Smooth muscle cell (in vitro differentiated cells): ENCODE measurements at regions not wholly inside any gene's neighbourhood (a gene's known extent, or its start where the extent isn't known, plus 50 kb on each side); places are given as distances from the start of the nearest gene placed in this dataset.

Experiments used
- DNase-seq: peaks from one replicate; lab custom pipeline; 2025; ENCODE audit not compliant: unreplicated experiment; lab: John Stamatoyannopoulos, UW
- H2AFZ ChIP-seq: fragments of 200-600 bp; sonication (generic); 2 replicates; pipeline ENCODE4 v1.6.0; 2016; ENCODE audit warnings: antibody characterized with exemption, low read depth, mild to moderate bottlenecking
- H3F3A ChIP-seq: fragments of 200-600 bp; sonication (generic); 2 replicates; pipeline ENCODE4 v1.6.0; 2017; ENCODE audit warnings: antibody characterized with exemption, low read depth
- H3K27ac ChIP-seq: fragments of 200-600 bp; sonication (generic); 2 replicates; pipeline ENCODE4 v1.5.1; 2016; ENCODE audit warnings: low read depth, mild to moderate bottlenecking
- H3K27me3 ChIP-seq: fragments of 200-600 bp; sonication (generic); 2 replicates; pipeline ENCODE4 v1.6.1; 2016; ENCODE audit warnings: low read depth, mild to moderate bottlenecking
- H3K36me3 ChIP-seq: fragments of 200-600 bp; sonication (generic); 2 replicates; pipeline ENCODE4 v1.5.1; 2016; ENCODE audit warnings: low read depth
- H3K4me1 ChIP-seq: fragments of 200-600 bp; sonication (generic); 2 replicates; pipeline ENCODE4 v1.5.1; 2016; ENCODE audit warnings: low read depth
- H3K4me2 ChIP-seq: fragments of 200-600 bp; sonication (generic); 2 replicates; pipeline ENCODE4 v1.6.0; 2016; ENCODE audit warnings: mild to moderate bottlenecking
- H3K4me3 ChIP-seq: fragments of 200-600 bp; sonication (generic); 2 replicates; pipeline ENCODE4 v1.5.1; 2016; ENCODE audit warnings: mild to moderate bottlenecking
- H3K79me2 ChIP-seq: fragments of 200-600 bp; sonication (generic); 2 replicates; pipeline ENCODE4 v1.6.0; 2016; ENCODE audit warnings: low read depth, mild to moderate bottlenecking
- H3K9ac ChIP-seq: fragments of 200-600 bp; sonication (generic); 2 replicates; pipeline ENCODE4 v1.6.0; 2016; ENCODE audit warnings: low read depth
- H3K9me3 ChIP-seq: fragments of 200-600 bp; sonication (generic); replicated peaks from 2 replicates; pipeline ENCODE4 v1.5.1; 2016; ENCODE audit warnings: low read depth
- H4K20me1 ChIP-seq: fragments of 200-600 bp; sonication (generic); 2 replicates; pipeline ENCODE4 v1.6.0; 2016; ENCODE audit warnings: low read depth
- WGBS: methylation state at CpG from one replicate; pipeline ENCODE4 v1.1.7; 2016; ENCODE audit warnings: low lambda C conversion rate; 5-methylcytosine and 5-hydroxymethylcytosine counted together
- TF ChIP-seq, protein P1 (sequence below): fragments of 200-600 bp; sonication (generic); IDR thresholded peaks from 2 replicates; pipeline ENCODE4 v1.5.1; 2017; ENCODE audit warnings: borderline replicate concordance, mild to moderate bottlenecking, antibody characterized with exemption; ENCODE audit not compliant: insufficient read depth, poor library complexity, severe bottlenecking

DNA sequence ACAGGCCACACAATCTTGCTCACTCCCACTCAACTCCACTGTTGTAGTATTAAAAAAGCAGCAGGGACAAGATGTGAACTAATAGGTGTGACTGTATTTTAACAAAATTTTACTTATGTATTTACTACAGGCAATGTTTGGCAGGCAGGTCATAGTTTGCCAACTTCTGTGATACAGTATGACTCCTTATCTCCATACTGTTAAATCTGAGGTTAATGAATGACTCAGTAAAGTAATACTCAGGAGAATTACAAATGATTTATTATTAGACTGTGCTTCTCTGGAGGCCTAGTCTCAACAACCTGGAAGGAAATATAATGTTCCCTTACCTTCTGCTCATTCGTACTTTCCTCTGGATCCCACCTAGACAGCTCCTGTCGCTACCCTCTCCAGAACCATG lies 258.6 kb upstream of the KCNMB2 start:
- Histone ChIP-seq H3K4me3 (no peak overlapping the region), H4K20me1 (no peaks in the 10 kb centered on the region), H3K4me1 (no peaks in the 10 kb centered on the region), H2AFZ (no peak overlapping the region), H3K9me3 (peaks cover 10% of the 10 kb centered on the region), H3K79me2 (no peaks in the 10 kb centered on the region), H3K9ac (no peak overlapping the region), H3K4me2 (no peak overlapping the region), H3K27me3 (no peaks in the 10 kb centered on the region), H3F3A (no peaks in the 10 kb centered on the region), H3K36me3 (peaks cover 4% of the 10 kb centered on the region), H3K27ac (no peak overlapping the region)
- TF ChIP-seq, protein P1, sequence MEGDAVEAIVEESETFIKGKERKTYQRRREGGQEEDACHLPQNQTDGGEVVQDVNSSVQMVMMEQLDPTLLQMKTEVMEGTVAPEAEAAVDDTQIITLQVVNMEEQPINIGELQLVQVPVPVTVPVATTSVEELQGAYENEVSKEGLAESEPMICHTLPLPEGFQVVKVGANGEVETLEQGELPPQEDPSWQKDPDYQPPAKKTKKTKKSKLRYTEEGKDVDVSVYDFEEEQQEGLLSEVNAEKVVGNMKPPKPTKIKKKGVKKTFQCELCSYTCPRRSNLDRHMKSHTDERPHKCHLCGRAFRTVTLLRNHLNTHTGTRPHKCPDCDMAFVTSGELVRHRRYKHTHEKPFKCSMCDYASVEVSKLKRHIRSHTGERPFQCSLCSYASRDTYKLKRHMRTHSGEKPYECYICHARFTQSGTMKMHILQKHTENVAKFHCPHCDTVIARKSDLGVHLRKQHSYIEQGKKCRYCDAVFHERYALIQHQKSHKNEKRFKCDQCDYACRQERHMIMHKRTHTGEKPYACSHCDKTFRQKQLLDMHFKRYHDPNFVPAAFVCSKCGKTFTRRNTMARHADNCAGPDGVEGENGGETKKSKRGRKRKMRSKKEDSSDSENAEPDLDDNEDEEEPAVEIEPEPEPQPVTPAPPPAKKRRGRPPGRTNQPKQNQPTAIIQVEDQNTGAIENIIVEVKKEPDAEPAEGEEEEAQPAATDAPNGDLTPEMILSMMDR, result no peak
- no peak for DNase-seq
- WGBS, result 94% methylated on average over 2 of the region's 2 CpGs

DNA sequence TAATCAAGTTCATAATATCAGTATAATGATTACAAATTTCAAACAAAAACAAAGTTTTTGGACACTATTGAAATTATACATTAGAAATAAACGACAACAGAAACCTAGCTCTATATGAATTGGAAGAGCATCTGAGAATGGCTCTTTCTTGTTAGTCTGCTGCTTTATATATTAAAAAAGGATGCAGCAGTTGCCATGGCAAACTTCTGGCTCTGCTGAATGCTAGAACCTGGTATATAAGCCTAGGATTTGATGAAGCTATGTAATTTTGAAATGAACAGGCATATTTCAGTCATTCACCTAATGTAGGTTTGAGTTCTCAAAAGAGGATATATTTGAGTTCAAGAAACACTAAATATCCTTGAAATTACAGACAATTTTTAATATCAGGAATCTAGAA lies 252.7 kb upstream of the KCNMB2 start:
- WGBS, result 100% methylated on average over 1 of the region's 1 CpG
- Histone ChIP-seq H3K27ac (no peak overlapping the region), H3F3A (no peaks in the 10 kb centered on the region), H3K27me3 (no peaks in the 10 kb centered on the region), H3K4me1 (no peaks in the 10 kb centered on the region), H3K9ac (no peak overlapping the region), H3K4me3 (no peak overlapping the region), H2AFZ (no peak overlapping the region), H4K20me1 (no peaks in the 10 kb centered on the region), H3K9me3 (peaks cover 10% of the 10 kb centered on the region), H3K36me3 (peaks cover 4% of the 10 kb centered on the region), H3K4me2 (no peak overlapping the region), H3K79me2 (no peaks in the 10 kb centered on the region)
- TF ChIP-seq, protein P1, result no peak
- no peak for DNase-seq

DNA sequence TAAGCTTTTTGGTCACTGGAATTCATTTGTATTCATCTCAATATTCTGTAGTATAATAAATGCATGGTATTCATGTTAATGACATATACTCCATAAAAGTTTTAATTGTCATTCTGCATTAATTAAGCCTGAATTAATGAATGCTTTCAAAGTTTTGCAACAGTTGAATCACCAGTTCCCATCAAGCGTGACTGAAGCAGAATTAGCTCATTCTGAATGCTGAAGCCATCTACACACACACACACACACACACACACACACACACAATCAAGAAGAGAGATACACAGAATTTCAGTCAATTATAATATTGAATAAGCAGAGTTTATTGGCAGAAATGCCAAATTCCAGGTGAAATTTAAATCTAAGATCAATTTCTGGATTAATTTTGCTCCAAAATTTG lies 252.1 kb upstream of the KCNMB2 start:
- Histone ChIP-seq H3K4me3 (no peak overlapping the region), H2AFZ (no peak overlapping the region), H3K4me1 (no peaks in the 10 kb centered on the region), H3K36me3 (peaks cover 4% of the 10 kb centered on the region), H4K20me1 (no peaks in the 10 kb centered on the region), H3F3A (no peaks in the 10 kb centered on the region), H3K27ac (no peak overlapping the region), H3K4me2 (no peak overlapping the region), H3K79me2 (no peaks in the 10 kb centered on the region), H3K9ac (no peak overlapping the region), H3K9me3 (peaks cover 9% of the 10 kb centered on the region), H3K27me3 (no peaks in the 10 kb centered on the region)
- WGBS, result 92% methylated on average over 1 of the region's 1 CpG
- TF ChIP-seq, protein P1, result no peak
- DNase-seq, result no peak

DNA sequence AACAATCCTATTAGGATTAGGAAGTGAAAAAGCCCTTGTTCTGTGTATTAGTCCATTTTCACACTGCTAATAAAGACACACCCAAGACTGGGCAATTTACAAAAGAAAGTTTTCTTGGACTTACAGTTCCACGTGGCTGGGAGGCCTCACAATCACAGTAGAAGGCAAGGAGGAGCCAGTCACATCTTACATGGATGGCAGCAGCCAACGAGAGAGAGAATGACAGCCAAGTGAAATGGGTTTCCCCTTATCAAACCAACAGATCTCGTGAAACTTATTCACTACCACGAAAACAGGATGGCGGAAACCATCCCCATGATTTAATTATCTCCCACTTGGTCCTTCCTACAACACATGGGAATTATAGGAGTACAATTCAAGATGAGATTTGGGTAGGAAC lies 248.2 kb upstream of the KCNMB2 start:
- no peak overlapping the region for H3K9ac ChIP-seq
- TF ChIP-seq, protein P1, result no peak
- no peak overlapping the region for H2AFZ ChIP-seq
- no peak overlapping the region for H3K27ac ChIP-seq
- no peaks in the 10 kb centered on the region for H3K36me3 ChIP-seq
- no peaks in the 10 kb centered on the region for H3K79me2 ChIP-seq
- 88% methylated on average over 5 of the region's 5 CpGs for WGBS
- H3K9me3 ChIP-seq, result no peaks in the 10 kb centered on the region
- H4K20me1 ChIP-seq, result no peaks in the 10 kb centered on the region
- H3K4me1 ChIP-seq, result no peaks in the 10 kb centered on the region
- no peak overlapping the region for H3K4me2 ChIP-seq
- no peak for DNase-seq
- H3F3A ChIP-seq, result no peaks in the 10 kb centered on the region
- H3K27me3 ChIP-seq, result no peaks in the 10 kb centered on the region
- no peak overlapping the region for H3K4me3 ChIP-seq
